Smooth muscle cell (in vitro differentiated cells): ENCODE measurements at regions not wholly inside any gene's neighbourhood (a gene's known extent, or its start where the extent isn't known, plus 50 kb on each side); places are given as distances from the start of the nearest gene placed in this dataset.
"Not testable (repeated sequence)": the region's sequence is repeated elsewhere in the genome, so short reads cannot be mapped to it uniquely, and the experiment has no call there.

Experiments used
- DNase-seq: peaks from one replicate; lab custom pipeline; 2025; ENCODE audit not compliant: unreplicated experiment; lab: John Stamatoyannopoulos, UW
- H2AFZ ChIP-seq: fragments of 200-600 bp; sonication (generic); 2 replicates; pipeline ENCODE4 v1.6.0; 2016; ENCODE audit warnings: antibody characterized with exemption, low read depth, mild to moderate bottlenecking
- H3F3A ChIP-seq: fragments of 200-600 bp; sonication (generic); 2 replicates; pipeline ENCODE4 v1.6.0; 2017; ENCODE audit warnings: antibody characterized with exemption, low read depth
- H3K27ac ChIP-seq: fragments of 200-600 bp; sonication (generic); 2 replicates; pipeline ENCODE4 v1.5.1; 2016; ENCODE audit warnings: low read depth, mild to moderate bottlenecking
- H3K27me3 ChIP-seq: fragments of 200-600 bp; sonication (generic); 2 replicates; pipeline ENCODE4 v1.6.1; 2016; ENCODE audit warnings: low read depth, mild to moderate bottlenecking
- H3K36me3 ChIP-seq: fragments of 200-600 bp; sonication (generic); 2 replicates; pipeline ENCODE4 v1.5.1; 2016; ENCODE audit warnings: low read depth
- H3K4me1 ChIP-seq: fragments of 200-600 bp; sonication (generic); 2 replicates; pipeline ENCODE4 v1.5.1; 2016; ENCODE audit warnings: low read depth
- H3K4me2 ChIP-seq: fragments of 200-600 bp; sonication (generic); 2 replicates; pipeline ENCODE4 v1.6.0; 2016; ENCODE audit warnings: mild to moderate bottlenecking
- H3K4me3 ChIP-seq: fragments of 200-600 bp; sonication (generic); 2 replicates; pipeline ENCODE4 v1.5.1; 2016; ENCODE audit warnings: mild to moderate bottlenecking
- H3K79me2 ChIP-seq: fragments of 200-600 bp; sonication (generic); 2 replicates; pipeline ENCODE4 v1.6.0; 2016; ENCODE audit warnings: low read depth, mild to moderate bottlenecking
- H3K9ac ChIP-seq: fragments of 200-600 bp; sonication (generic); 2 replicates; pipeline ENCODE4 v1.6.0; 2016; ENCODE audit warnings: low read depth
- H3K9me3 ChIP-seq: fragments of 200-600 bp; sonication (generic); replicated peaks from 2 replicates; pipeline ENCODE4 v1.5.1; 2016; ENCODE audit warnings: low read depth
- H4K20me1 ChIP-seq: fragments of 200-600 bp; sonication (generic); 2 replicates; pipeline ENCODE4 v1.6.0; 2016; ENCODE audit warnings: low read depth
- WGBS: methylation state at CpG from one replicate; pipeline ENCODE4 v1.1.7; 2016; ENCODE audit warnings: low lambda C conversion rate; 5-methylcytosine and 5-hydroxymethylcytosine counted together
- TF ChIP-seq, protein P1 (sequence below): fragments of 200-600 bp; sonication (generic); IDR thresholded peaks from 2 replicates; pipeline ENCODE4 v1.5.1; 2017; ENCODE audit warnings: borderline replicate concordance, mild to moderate bottlenecking, antibody characterized with exemption; ENCODE audit not compliant: insufficient read depth, poor library complexity, severe bottlenecking

DNA sequence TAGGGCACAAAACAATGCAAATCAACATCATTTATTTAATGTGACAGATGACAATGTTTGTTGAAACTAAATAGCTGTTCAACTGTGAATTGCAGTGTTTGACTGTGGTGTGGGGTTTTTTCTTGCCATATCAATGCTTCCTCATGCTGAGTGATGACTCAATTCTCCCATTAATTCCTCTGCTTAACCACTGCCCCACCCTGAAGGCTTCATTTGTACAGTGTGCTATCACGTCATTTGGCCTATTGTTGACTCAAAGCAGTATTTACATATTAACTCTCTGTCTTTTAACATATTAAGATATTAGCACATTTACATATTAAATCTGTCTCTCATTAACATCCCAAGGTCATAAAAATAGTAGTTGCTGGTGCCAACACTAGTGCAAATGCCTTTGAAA, 164.8 kb upstream of the NRXN3 start:
- H3K27ac ChIP-seq: no peak overlapping the region
- no peaks in the 10 kb centered on the region for H3K36me3 ChIP-seq
- no peaks in the 10 kb centered on the region for H4K20me1 ChIP-seq
- DNase-seq: no peak
- H3F3A ChIP-seq: no peaks in the 10 kb centered on the region
- H3K9me3 ChIP-seq: no peaks in the 10 kb centered on the region
- no peak overlapping the region for H3K4me3 ChIP-seq
- H3K9ac ChIP-seq: no peak overlapping the region
- no peaks in the 10 kb centered on the region for H3K4me1 ChIP-seq
- H3K79me2 ChIP-seq: no peaks in the 10 kb centered on the region
- H3K27me3 ChIP-seq: no peaks in the 10 kb centered on the region
- TF ChIP-seq, protein P1, sequence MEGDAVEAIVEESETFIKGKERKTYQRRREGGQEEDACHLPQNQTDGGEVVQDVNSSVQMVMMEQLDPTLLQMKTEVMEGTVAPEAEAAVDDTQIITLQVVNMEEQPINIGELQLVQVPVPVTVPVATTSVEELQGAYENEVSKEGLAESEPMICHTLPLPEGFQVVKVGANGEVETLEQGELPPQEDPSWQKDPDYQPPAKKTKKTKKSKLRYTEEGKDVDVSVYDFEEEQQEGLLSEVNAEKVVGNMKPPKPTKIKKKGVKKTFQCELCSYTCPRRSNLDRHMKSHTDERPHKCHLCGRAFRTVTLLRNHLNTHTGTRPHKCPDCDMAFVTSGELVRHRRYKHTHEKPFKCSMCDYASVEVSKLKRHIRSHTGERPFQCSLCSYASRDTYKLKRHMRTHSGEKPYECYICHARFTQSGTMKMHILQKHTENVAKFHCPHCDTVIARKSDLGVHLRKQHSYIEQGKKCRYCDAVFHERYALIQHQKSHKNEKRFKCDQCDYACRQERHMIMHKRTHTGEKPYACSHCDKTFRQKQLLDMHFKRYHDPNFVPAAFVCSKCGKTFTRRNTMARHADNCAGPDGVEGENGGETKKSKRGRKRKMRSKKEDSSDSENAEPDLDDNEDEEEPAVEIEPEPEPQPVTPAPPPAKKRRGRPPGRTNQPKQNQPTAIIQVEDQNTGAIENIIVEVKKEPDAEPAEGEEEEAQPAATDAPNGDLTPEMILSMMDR: no peak
- H2AFZ ChIP-seq: no peak overlapping the region
- 43% methylated on average over 1 of the region's 1 CpG for WGBS
- no peak overlapping the region for H3K4me2 ChIP-seq

DNA sequence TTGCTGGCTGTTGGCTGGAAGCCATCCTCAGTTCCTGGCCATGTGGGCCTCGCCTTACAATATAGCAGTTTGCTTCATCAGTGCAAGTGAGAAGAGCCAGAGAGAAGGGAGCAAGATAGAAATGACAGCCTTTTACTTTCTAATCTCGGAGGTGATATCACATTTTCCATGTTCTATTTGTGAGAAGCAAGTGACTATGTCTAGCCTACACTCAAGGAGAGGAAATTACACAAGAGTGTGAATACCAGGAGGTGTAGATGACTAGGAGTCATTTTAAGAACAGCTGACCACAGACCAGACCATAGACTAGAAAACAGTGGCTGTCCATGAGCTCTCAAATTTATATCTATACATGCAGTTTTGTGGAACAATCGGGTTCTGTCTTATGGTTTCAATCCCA, 163.0 kb upstream of the NRXN3 start:
- H3K27me3 ChIP-seq: no peaks in the 10 kb centered on the region
- H3K9me3 ChIP-seq: no peaks in the 10 kb centered on the region
- no peak overlapping the region for H3K4me2 ChIP-seq
- H3K36me3 ChIP-seq: no peaks in the 10 kb centered on the region
- H3K27ac ChIP-seq: no peak overlapping the region
- H3F3A ChIP-seq: no peaks in the 10 kb centered on the region
- 74% methylated on average over 3 of the region's 3 CpGs for WGBS
- H2AFZ ChIP-seq: no peak overlapping the region
- no peak overlapping the region for H3K9ac ChIP-seq
- no peaks in the 10 kb centered on the region for H3K79me2 ChIP-seq
- DNase-seq: no peak
- H3K4me1 ChIP-seq: no peaks in the 10 kb centered on the region
- no peaks in the 10 kb centered on the region for H4K20me1 ChIP-seq
- H3K4me3 ChIP-seq: no peak overlapping the region
- TF ChIP-seq, protein P1: no peak

DNA sequence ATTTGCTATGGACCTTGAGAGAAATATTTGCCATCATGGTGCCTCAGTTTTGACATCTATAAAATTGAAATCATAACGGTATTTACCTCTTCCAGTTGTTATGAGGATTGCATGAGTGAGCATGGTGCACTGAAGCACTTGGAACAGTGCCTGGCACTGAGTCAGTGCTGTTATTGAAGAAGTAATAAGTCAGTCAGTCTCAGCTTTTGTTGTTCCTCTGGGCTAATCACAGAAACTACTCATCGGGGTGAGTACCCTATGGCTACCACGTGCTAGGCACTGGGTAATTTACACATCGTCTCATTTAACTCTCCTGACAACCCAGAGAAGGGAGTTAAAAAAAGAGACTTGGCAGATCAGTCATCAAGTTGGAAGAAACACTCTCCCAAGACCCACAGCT, 159.5 kb upstream of the NRXN3 start:
- Histone ChIP-seq H3K9ac (no peak overlapping the region), H2AFZ (no peak overlapping the region), H4K20me1 (no peaks in the 10 kb centered on the region), H3K27me3 (peaks cover under 1% of the 10 kb centered on the region), H3K4me1 (no peaks in the 10 kb centered on the region), H3K36me3 (no peaks in the 10 kb centered on the region), H3K4me2 (no peak overlapping the region), H3K79me2 (no peaks in the 10 kb centered on the region), H3K9me3 (no peaks in the 10 kb centered on the region), H3F3A (no peaks in the 10 kb centered on the region), H3K4me3 (no peak overlapping the region), H3K27ac (no peak overlapping the region)
- WGBS: 80% methylated on average over 4 of the region's 4 CpGs
- DNase-seq: no peak
- TF ChIP-seq, protein P1: no peak

DNA sequence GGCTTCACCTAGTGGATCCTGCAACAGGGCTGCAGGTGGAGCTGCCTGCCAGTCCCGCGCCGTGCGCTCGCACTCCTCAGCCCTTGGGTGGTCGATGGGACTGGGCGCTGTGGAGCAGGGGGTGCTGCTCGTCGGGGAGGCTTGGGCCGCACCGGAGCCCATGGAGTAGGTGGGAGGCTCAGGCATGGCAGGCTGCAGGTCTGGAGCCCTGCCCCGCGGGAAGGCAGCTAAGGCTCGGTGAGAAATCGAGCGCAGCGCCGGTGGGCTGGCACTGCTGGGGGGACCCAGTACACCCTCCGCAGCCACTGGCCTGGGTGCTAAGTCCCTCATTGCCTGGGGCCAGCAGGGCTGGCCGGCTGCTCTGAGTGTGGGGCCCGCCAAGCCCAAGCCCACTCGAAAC, 156.3 kb upstream of the NRXN3 start:
- not testable (repeated sequence) for H3K4me2 ChIP-seq, H3F3A ChIP-seq, H3K27me3 ChIP-seq, H3K27ac ChIP-seq, H3K4me3 ChIP-seq, H3K4me1 ChIP-seq, H4K20me1 ChIP-seq, H3K36me3 ChIP-seq, H3K79me2 ChIP-seq, H3K9ac ChIP-seq, DNase-seq, H3K9me3 ChIP-seq, H2AFZ ChIP-seq
- 98% methylated on average over 21 of the region's 22 CpGs for WGBS
